Keratinocyte (primary cell): ENCODE measurements at regions not wholly inside any gene's neighbourhood (a gene's known extent, or its start where the extent isn't known, plus 50 kb on each side); places are given as distances from the start of the nearest gene placed in this dataset.

Experiments
- DNase-seq: peaks from one replicate; pipeline ENCODE4 v3.0.0-alpha.2; 2011; ENCODE audit warnings: low read depth, missing footprints, low spot score
- FAIRE-seq: peaks from 2 replicates; lab custom pipeline; 2011; peaks lifted over from hg19 to GRCh38; lab: Jason Lieb, UNC
- H2AFZ ChIP-seq: 2 replicates; pipeline ENCODE4 v1.6.0; 2012; ENCODE audit warnings: low read length, control low read depth, inconsistent platforms; ENCODE audit not compliant: control insufficient read depth
- H3K27ac ChIP-seq: 2 replicates; pipeline ENCODE4 v1.5.1; 2011; ENCODE audit warnings: low read length; ENCODE audit not compliant: control insufficient read depth, insufficient read depth
- H3K27me3 ChIP-seq: 3 replicates; pipeline ENCODE4 v1.6.0; 2011; ENCODE audit warnings: low read length; ENCODE audit not compliant: control insufficient read depth, insufficient read depth; ENCODE audit errors: extremely low read depth
- H3K36me3 ChIP-seq, 2 experiments: 2 replicates in 1 of 2; 3 replicates in 1 of 2; pipeline ENCODE4 v1.5.1; 2011; ENCODE audit warnings: low read length in 2 of 2, mild to moderate bottlenecking in 1 of 2; ENCODE audit not compliant: control insufficient read depth in 2 of 2, insufficient read depth in 2 of 2; ENCODE audit errors: extremely low read depth in 1 of 2
- H3K4me1 ChIP-seq: 3 replicates; pipeline ENCODE4 v1.5.1; 2011; ENCODE audit warnings: low read length; ENCODE audit not compliant: control insufficient read depth, insufficient read depth; ENCODE audit errors: extremely low read depth
- H3K4me2 ChIP-seq: 3 replicates; pipeline ENCODE4 v1.6.0; 2011; ENCODE audit warnings: low read depth, low read length; ENCODE audit not compliant: control insufficient read depth, insufficient read depth; ENCODE audit errors: extremely low read depth
- H3K4me3 ChIP-seq, 3 experiments: fragments of 200-600 bp in 1 of 3; sonication (generic) in 1 of 3; 2 replicates in 2 of 3; 3 replicates in 1 of 3; pipeline ENCODE4 v1.5.1; 2011 to 2016; ENCODE audit warnings: low read length in 3 of 3, mild to moderate bottlenecking in 3 of 3, control low read depth in 2 of 3, inconsistent platforms in 1 of 3, low read depth in 1 of 3, mixed read lengths in 1 of 3, mixed run types in 1 of 3, moderate library complexity in 1 of 3; ENCODE audit not compliant: control insufficient read depth in 2 of 3, insufficient read depth in 2 of 3; ENCODE audit errors: extremely low read depth in 1 of 3
- H3K79me2 ChIP-seq: 2 replicates; pipeline ENCODE4 v1.6.0; 2012; ENCODE audit warnings: low read length; ENCODE audit not compliant: control insufficient read depth, insufficient read depth
- H3K9ac ChIP-seq: 3 replicates; pipeline ENCODE4 v1.6.0; 2011; ENCODE audit warnings: low read length; ENCODE audit not compliant: control insufficient read depth, insufficient read depth; ENCODE audit errors: extremely low read depth
- H3K9me1 ChIP-seq: 3 replicates; pipeline ENCODE4 v1.6.0; 2011; ENCODE audit warnings: low read length; ENCODE audit not compliant: control insufficient read depth, insufficient read depth; ENCODE audit errors: extremely low read depth
- H3K9me3 ChIP-seq: 2 replicates; pipeline ENCODE4 v1.5.1; 2012; ENCODE audit warnings: low read depth, low read length; ENCODE audit not compliant: control insufficient read depth
- H4K20me1 ChIP-seq: 3 replicates; pipeline ENCODE4 v1.6.0; 2011; ENCODE audit warnings: low read length; ENCODE audit not compliant: control insufficient read depth, insufficient read depth; ENCODE audit errors: extremely low read depth
- CTCF ChIP-seq, 3 experiments: IDR thresholded peaks in 1 of 3; conservative IDR thresholded peaks in 1 of 3; optimal IDR thresholded peaks in 1 of 3; 2 replicates in 2 of 3; 3 replicates in 1 of 3; pipeline versions ENCODE3 to v1.5.1; 2011; ENCODE audit warnings: low read length in 3 of 3, mild to moderate bottlenecking in 3 of 3, moderate library complexity in 2 of 3, control low read depth in 1 of 3, inconsistent platforms in 1 of 3; ENCODE audit not compliant: insufficient read depth in 2 of 3; ENCODE audit errors: extremely low read depth in 1 of 3
- EZH2 ChIP-seq: IDR thresholded peaks from one replicate; pipeline ENCODE4 v1.6.1; 2012; ENCODE audit warnings: inconsistent platforms, mild to moderate bottlenecking, low read length, moderate library complexity
- dilution Hi-C: fragments of 300-500 bp; cut with MboI; formaldehyde crosslinking; loops from one replicate; pipeline ENCODE4 v1.7.0; 2020; ENCODE audit warnings: low sequenced_read_pairs; ENCODE audit not compliant: extremely low pct_ligation_motif_present

GRCh38 chr3:67176396-67176795, 178.3 kb downstream of the KBTBD8 start:
- no peak overlapping the region for H3K4me3 ChIP-seq
- FAIRE-seq (no peak), DNase-seq (no peak)
- no peaks in the 10 kb centered on the region for H4K20me1 ChIP-seq
- no peaks in the 10 kb centered on the region for H3K9me1 ChIP-seq
- H3K9me3 ChIP-seq, result no peaks in the 10 kb centered on the region
- H3K79me2 ChIP-seq, result no peaks in the 10 kb centered on the region
- dilution Hi-C loops, result no loop called here
- H3K4me2 ChIP-seq, result no peak overlapping the region
- no peak overlapping the region for H3K9ac ChIP-seq
- TF ChIP-seq EZH2 (no peak), CTCF (optimal IDR thresholded peaks at IDR 0.05 in 1 of 3, IDR thresholded peaks at IDR 0.05 in 1 of 3, conservative IDR thresholded peaks at IDR 0.05 in 1 of 3; ENCODE audit: extremely low read depth in 1 of 3, insufficient read depth in 2 of 3, low read length in 3 of 3) (no peak)
- H3K27ac ChIP-seq, result no peak overlapping the region
- no peaks in the 10 kb centered on the region for H3K36me3 ChIP-seq
- H3K27me3 ChIP-seq, result no peaks in the 10 kb centered on the region
- no peaks in the 10 kb centered on the region for H3K4me1 ChIP-seq
- no peak overlapping the region for H2AFZ ChIP-seq

- Histone ChIP-seq H3K9me1 (no peaks in the 10 kb centered on the region), H2AFZ (no peak overlapping the region), H3K36me3 (no peaks in the 10 kb centered on the region), H3K4me2 (no peak overlapping the region), H3K79me2 (no peaks in the 10 kb centered on the region), H3K4me1 (no peaks in the 10 kb centered on the region), H4K20me1 (no peaks in the 10 kb centered on the region), H3K9ac (no peak overlapping the region), H3K9me3 (no peaks in the 10 kb centered on the region), H3K27ac (no peak overlapping the region), H3K4me3 (no peak overlapping the region), H3K27me3 (no peaks in the 10 kb centered on the region)
- TF ChIP-seq EZH2 (no peak), CTCF (optimal IDR thresholded peaks at IDR 0.05 in 1 of 3, IDR thresholded peaks at IDR 0.05 in 1 of 3, conservative IDR thresholded peaks at IDR 0.05 in 1 of 3; ENCODE audit: extremely low read depth in 1 of 3, insufficient read depth in 2 of 3, low read length in 3 of 3) (no peak)
- dilution Hi-C loops, result no loop called here
- FAIRE-seq (no peak), DNase-seq (no peak)
Measured at GRCh38 chr3:67192466-67192865, 194.4 kb downstream of the KBTBD8 start.
